IMR-90 (cell line): ENCODE measurements at regions not wholly inside any gene's neighbourhood (a gene's known extent, or its start where the extent isn't known, plus 50 kb on each side); places are given as distances from the start of the nearest gene placed in this dataset.

Experiments used
- ATAC-seq: fragments of 200-7000 bp; cut with Tn5 transposase; 2 replicates; pipeline ENCODE4 v1.9.1; 2020; ENCODE audit warnings: low read depth, mild to moderate bottlenecking, moderate library complexity
- BruUV-seq: library from RNA; stranded (reverse); fragments of 400-500 nt; replicated peaks from 2 replicates; lab custom pipeline; 2021; lab: Mats Ljungman, UMichigan
- CTCF ChIA-PET: fragments of 300-600 bp; formaldehyde crosslinking; extraction: SDS; loops from one replicate; lab custom pipeline; 2021; ENCODE audit warnings: antibody characterized with exemption; lab: Yijun Ruan, JAX
- POLR2A ChIA-PET: fragments of 300-600 bp; sonication (Branson Sonifier 250); formaldehyde crosslinking; loops from one replicate; lab custom pipeline; 2022; ENCODE audit warnings: antibody characterized with exemption; ENCODE audit not compliant: unreplicated experiment; lab: Charles Lee
- DNase-seq: peaks from one replicate; pipeline ENCODE4 v3.0.0; 2013
- H2AFZ ChIP-seq: replicated peaks from 2 replicates; pipeline ENCODE3; 2013; ENCODE audit warnings: low read length, mild to moderate bottlenecking; ENCODE audit not compliant: poor library complexity
- H2AK5ac ChIP-seq: 2 replicates; pipeline ENCODE4 v1.6.1; 2013; ENCODE audit warnings: low read depth, low read length, inconsistent platforms
- H2AK9ac ChIP-seq: replicated peaks from 2 replicates; pipeline ENCODE3; 2013; ENCODE audit warnings: mild to moderate bottlenecking, low read depth, low read length, moderate library complexity; ENCODE audit not compliant: poor library complexity
- H2BK120ac ChIP-seq: 2 replicates; pipeline ENCODE4 v1.6.1; 2013; ENCODE audit warnings: low read depth, low read length, inconsistent platforms
- H2BK15ac ChIP-seq: 3 replicates; pipeline ENCODE4 v1.6.1; 2013; ENCODE audit warnings: low read depth, low read length, inconsistent platforms
- H2BK20ac ChIP-seq: 2 replicates; pipeline ENCODE4 v1.6.1; 2013; ENCODE audit warnings: low read depth, mild to moderate bottlenecking, inconsistent platforms, low read length, moderate library complexity
- H2BK5ac ChIP-seq: 2 replicates; pipeline ENCODE4 v1.6.1; 2013; ENCODE audit warnings: mild to moderate bottlenecking, low read depth, low read length, inconsistent platforms; ENCODE audit not compliant: poor library complexity, severe bottlenecking
- H3K14ac ChIP-seq: replicated peaks from 2 replicates; pipeline ENCODE4 v1.6.1; 2013; ENCODE audit warnings: low read depth, low read length, inconsistent platforms
- H3K18ac ChIP-seq: 2 replicates; pipeline ENCODE4 v1.6.1; 2013; ENCODE audit warnings: low read depth, low read length, control low read depth
- H3K23ac ChIP-seq: 2 replicates; pipeline ENCODE4 v1.6.1; 2013; ENCODE audit warnings: low read depth, low read length, inconsistent platforms
- H3K27ac ChIP-seq: 2 replicates; pipeline ENCODE4 v1.5.1; 2013; ENCODE audit warnings: mild to moderate bottlenecking, control low read depth, low read length; ENCODE audit not compliant: insufficient read depth
- H3K27me3 ChIP-seq: 2 replicates; pipeline ENCODE4 v1.6.1; 2013; ENCODE audit warnings: low read length; ENCODE audit not compliant: control insufficient read depth, insufficient read depth
- H3K36me3 ChIP-seq: 2 replicates; pipeline ENCODE4 v1.6.1; 2013; ENCODE audit warnings: low read length, mixed read lengths; ENCODE audit not compliant: control insufficient read depth, insufficient read depth
- H3K4ac ChIP-seq: 2 replicates; pipeline ENCODE4 v1.6.1; 2013; ENCODE audit warnings: low read depth, low read length, inconsistent platforms
- H3K4me1 ChIP-seq: 2 replicates; pipeline ENCODE4 v1.6.1; 2013; ENCODE audit warnings: low read length, mixed read lengths; ENCODE audit not compliant: control insufficient read depth, insufficient read depth
- H3K4me2 ChIP-seq: 2 replicates; pipeline ENCODE4 v1.6.1; 2013; ENCODE audit warnings: low read depth, mild to moderate bottlenecking, control low read depth, low read length, moderate library complexity
- H3K4me3 ChIP-seq: 2 replicates; pipeline ENCODE4 v1.5.1; 2013; ENCODE audit warnings: low read depth, mild to moderate bottlenecking, control low read depth, low read length, moderate library complexity; ENCODE audit not compliant: insufficient read depth
- H3K56ac ChIP-seq: 2 replicates; pipeline ENCODE4 v1.6.1; 2013; ENCODE audit warnings: low read length, inconsistent platforms; ENCODE audit not compliant: insufficient read depth; ENCODE audit errors: extremely low read depth
- H3K79me1 ChIP-seq, 2 experiments: 2 replicates each; pipeline ENCODE4 v1.6.1; 2013; ENCODE audit warnings: low read length in 2 of 2, inconsistent platforms in 1 of 2, low read depth in 1 of 2
- H3K9ac ChIP-seq: 2 replicates; pipeline ENCODE4 v1.6.1; 2013; ENCODE audit warnings: low read depth, low read length, control low read depth
- H3K9me1 ChIP-seq: 2 replicates; pipeline ENCODE4 v1.6.1; 2013; ENCODE audit warnings: low read length, inconsistent platforms; ENCODE audit not compliant: insufficient read depth
- H3K9me3 ChIP-seq: 2 replicates; pipeline ENCODE4 v1.6.1; 2013; ENCODE audit warnings: low read length; ENCODE audit not compliant: control insufficient read depth, insufficient read depth
- H4K20me1 ChIP-seq: 2 replicates; pipeline ENCODE4 v1.6.1; 2013; ENCODE audit warnings: low read length, inconsistent platforms; ENCODE audit not compliant: insufficient read depth
- H4K5ac ChIP-seq: 2 replicates; pipeline ENCODE4 v1.6.1; 2013; ENCODE audit warnings: mild to moderate bottlenecking, low read depth, low read length, control low read depth
- H4K8ac ChIP-seq, 2 experiments: 2 replicates each; pipeline ENCODE4 v1.6.1; 2013; ENCODE audit warnings: low read depth in 2 of 2, low read length in 2 of 2, control low read depth in 1 of 2, inconsistent platforms in 1 of 2
- H4K91ac ChIP-seq: 2 replicates; pipeline ENCODE4 v1.6.1; 2013; ENCODE audit warnings: low read depth, low read length, inconsistent platforms; ENCODE audit not compliant: insufficient read depth
- BHLHE40 ChIP-seq: fragments of 150-350 bp; IDR thresholded peaks from 2 replicates; pipeline ENCODE4 v1.6.1; 2016; ENCODE audit warnings: mild to moderate bottlenecking, low read depth, low read length
- CHD1 ChIP-seq: IDR thresholded peaks from 2 replicates; pipeline ENCODE4 v1.6.1; 2012; ENCODE audit warnings: low read depth, low read length, improper control_type of control experiment
- FOS ChIP-seq: fragments of 150-350 bp; IDR thresholded peaks from 2 replicates; pipeline ENCODE4 v1.6.1; 2016; ENCODE audit warnings: low read depth, low read length
- MAFK ChIP-seq: IDR thresholded peaks from 2 replicates; pipeline ENCODE4 v1.6.1; 2012; ENCODE audit warnings: low read depth, low read length, improper control_type of control experiment
- MXI1 ChIP-seq: IDR thresholded peaks from 2 replicates; pipeline ENCODE4 v1.6.1; 2012; ENCODE audit warnings: low read depth, mild to moderate bottlenecking, low read length, moderate library complexity, borderline replicate concordance
- NFE2L2 ChIP-seq: fragments of 150-350 bp; IDR thresholded peaks from 2 replicates; pipeline ENCODE4 v1.6.1; 2016; ENCODE audit warnings: low read depth, mild to moderate bottlenecking, low read length
- POLR2A ChIP-seq: IDR thresholded peaks from 2 replicates; pipeline ENCODE4 v1.6.1; 2012; ENCODE audit warnings: mild to moderate bottlenecking, low read depth, low read length
- RAD21 ChIP-seq: IDR thresholded peaks from 2 replicates; pipeline ENCODE4 v1.6.1; 2012; ENCODE audit warnings: low read length, improper control_type of control experiment
- RFX5 ChIP-seq: IDR thresholded peaks from 2 replicates; pipeline ENCODE4 v1.8.0; 2012; ENCODE audit warnings: low read depth, mild to moderate bottlenecking, low read length, moderate library complexity
- WGBS, 2 experiments: methylation state at CpG; one replicate each; pipeline versions ENCODE4 v1.1.5 to v1.1.7; 2013; ENCODE audit warnings: missing lambda C conversion rate in 2 of 2; ENCODE audit not compliant: insufficient read length in 1 of 2; ENCODE audit errors: extremely low coverage in 2 of 2; 5-methylcytosine and 5-hydroxymethylcytosine counted together
- dilution Hi-C: fragments of 300-500 bp; cut with HindIII; formaldehyde crosslinking; loops from one replicate; pipeline ENCODE4 v1.14.3; 2018; ENCODE audit warnings: low sequenced_read_pairs; ENCODE audit not compliant: unreplicated experiment
- in situ Hi-C: fragments of 300-500 bp; cut with MboI; formaldehyde crosslinking; loops from 3 replicates; pipeline ENCODE4 v1.14.3; 2019; ENCODE audit warnings: low sequenced_read_pairs, inconsistent platforms, mixed read lengths
- intact Hi-C: fragments of 100-400 bp; cut with micrococcal nuclease; formaldehyde crosslinking; loops from 2 replicates; pipeline ENCODE4 v1.10.0; 2022
- TF ChIP-seq, protein P1 (sequence below): fragments of 150-350 bp; IDR thresholded peaks from 2 replicates; pipeline ENCODE4 v1.6.1; 2017; ENCODE audit warnings: mild to moderate bottlenecking, antibody characterized with exemption, low read length, low read depth
- TF ChIP-seq, protein P2 (sequence below): fragments of 150-350 bp; IDR thresholded peaks from 2 replicates; pipeline ENCODE4 v1.6.1; 2016; ENCODE audit warnings: low read depth, mild to moderate bottlenecking, low read length, moderate library complexity, borderline replicate concordance
- TF ChIP-seq, protein P3 (sequence below): conservative IDR thresholded peaks from 2 replicates; pipeline ENCODE4 v1.5.1; 2012; ENCODE audit warnings: mild to moderate bottlenecking, low read depth, low read length, improper control_type of control experiment

DNA sequence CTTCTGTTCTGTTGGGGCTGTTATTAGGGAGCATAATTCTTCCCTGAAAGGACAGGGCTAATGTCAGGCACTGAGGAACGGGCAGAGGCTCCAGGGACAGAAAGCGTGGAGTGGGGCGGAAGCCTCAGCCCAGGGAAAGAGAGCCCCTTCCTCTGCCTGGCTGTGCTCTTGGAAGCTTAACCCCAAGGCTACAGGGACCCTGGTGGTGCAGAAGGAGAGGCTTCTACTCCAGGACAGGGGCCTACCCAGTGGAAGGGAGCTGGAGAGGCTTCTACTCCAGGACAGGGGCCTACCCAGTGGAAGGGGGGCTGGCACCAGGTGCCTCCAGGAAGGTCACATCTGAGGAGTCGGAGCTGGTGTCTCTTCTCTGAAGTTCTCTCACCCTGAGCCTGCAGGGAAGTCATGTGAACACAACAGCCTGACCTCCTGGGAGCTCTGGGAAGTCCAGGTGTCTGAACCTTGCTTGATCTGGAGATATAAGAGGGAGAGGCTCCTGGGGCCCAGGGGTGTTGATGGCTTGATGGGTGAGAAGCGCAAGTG, 159.5 kb upstream of the SOX1 start:
- Histone ChIP-seq H2BK20ac (no peak overlapping the region), H3K9me1 (no peaks in the 10 kb centered on the region), H4K91ac (no peak overlapping the region), H3K18ac (no peak overlapping the region), H3K23ac (no peak overlapping the region), H4K5ac (no peak overlapping the region), H2BK15ac (no peak overlapping the region), H3K56ac (no peak overlapping the region), H3K4ac (no peak overlapping the region), H2AK5ac (no peak overlapping the region), H3K4me3 (no peak overlapping the region), H4K20me1 (no peaks in the 10 kb centered on the region), H2BK5ac (no peak overlapping the region), H3K27me3 (no peaks in the 10 kb centered on the region), H3K36me3 (no peaks in the 10 kb centered on the region), H3K79me1 (no peaks in the 10 kb centered on the region), H3K9ac (no peak overlapping the region), H2AK9ac (no peak overlapping the region), H4K8ac (no peak overlapping the region), H3K9me3 (peaks cover 60% of the 10 kb centered on the region), H3K14ac (no peak overlapping the region), H3K27ac (no peak overlapping the region), H2BK120ac (no peak overlapping the region), H3K4me2 (no peak overlapping the region), H2AFZ (no peak overlapping the region), H3K4me1 (no peaks in the 10 kb centered on the region)
- ATAC-seq (no peak), DNase-seq (no peak)
- no TSS peak for BruUV-seq
- no peak for TF ChIP-seq RFX5
- TF ChIP-seq BHLHE40 = no peak
- TF ChIP-seq, protein P1, sequence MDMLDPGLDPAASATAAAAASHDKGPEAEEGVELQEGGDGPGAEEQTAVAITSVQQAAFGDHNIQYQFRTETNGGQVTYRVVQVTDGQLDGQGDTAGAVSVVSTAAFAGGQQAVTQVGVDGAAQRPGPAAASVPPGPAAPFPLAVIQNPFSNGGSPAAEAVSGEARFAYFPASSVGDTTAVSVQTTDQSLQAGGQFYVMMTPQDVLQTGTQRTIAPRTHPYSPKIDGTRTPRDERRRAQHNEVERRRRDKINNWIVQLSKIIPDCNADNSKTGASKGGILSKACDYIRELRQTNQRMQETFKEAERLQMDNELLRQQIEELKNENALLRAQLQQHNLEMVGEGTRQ = no peak
- no peak for TF ChIP-seq NFE2L2
- TF ChIP-seq, protein P2, sequence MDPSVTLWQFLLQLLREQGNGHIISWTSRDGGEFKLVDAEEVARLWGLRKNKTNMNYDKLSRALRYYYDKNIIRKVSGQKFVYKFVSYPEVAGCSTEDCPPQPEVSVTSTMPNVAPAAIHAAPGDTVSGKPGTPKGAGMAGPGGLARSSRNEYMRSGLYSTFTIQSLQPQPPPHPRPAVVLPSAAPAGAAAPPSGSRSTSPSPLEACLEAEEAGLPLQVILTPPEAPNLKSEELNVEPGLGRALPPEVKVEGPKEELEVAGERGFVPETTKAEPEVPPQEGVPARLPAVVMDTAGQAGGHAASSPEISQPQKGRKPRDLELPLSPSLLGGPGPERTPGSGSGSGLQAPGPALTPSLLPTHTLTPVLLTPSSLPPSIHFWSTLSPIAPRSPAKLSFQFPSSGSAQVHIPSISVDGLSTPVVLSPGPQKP = no peak
- TF ChIP-seq MXI1 = no peak
- no peak for TF ChIP-seq FOS
- TF ChIP-seq RAD21 = no peak
- no peak for TF ChIP-seq MAFK
- no peak for TF ChIP-seq CHD1
- TF ChIP-seq POLR2A = no peak
- TF ChIP-seq, protein P3, sequence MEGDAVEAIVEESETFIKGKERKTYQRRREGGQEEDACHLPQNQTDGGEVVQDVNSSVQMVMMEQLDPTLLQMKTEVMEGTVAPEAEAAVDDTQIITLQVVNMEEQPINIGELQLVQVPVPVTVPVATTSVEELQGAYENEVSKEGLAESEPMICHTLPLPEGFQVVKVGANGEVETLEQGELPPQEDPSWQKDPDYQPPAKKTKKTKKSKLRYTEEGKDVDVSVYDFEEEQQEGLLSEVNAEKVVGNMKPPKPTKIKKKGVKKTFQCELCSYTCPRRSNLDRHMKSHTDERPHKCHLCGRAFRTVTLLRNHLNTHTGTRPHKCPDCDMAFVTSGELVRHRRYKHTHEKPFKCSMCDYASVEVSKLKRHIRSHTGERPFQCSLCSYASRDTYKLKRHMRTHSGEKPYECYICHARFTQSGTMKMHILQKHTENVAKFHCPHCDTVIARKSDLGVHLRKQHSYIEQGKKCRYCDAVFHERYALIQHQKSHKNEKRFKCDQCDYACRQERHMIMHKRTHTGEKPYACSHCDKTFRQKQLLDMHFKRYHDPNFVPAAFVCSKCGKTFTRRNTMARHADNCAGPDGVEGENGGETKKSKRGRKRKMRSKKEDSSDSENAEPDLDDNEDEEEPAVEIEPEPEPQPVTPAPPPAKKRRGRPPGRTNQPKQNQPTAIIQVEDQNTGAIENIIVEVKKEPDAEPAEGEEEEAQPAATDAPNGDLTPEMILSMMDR = no peak
- WGBS, 2 experiments = no CpG with 5 or more reads among the region's 5 CpGs
- ChIA-PET POLR2A (no interaction called here), CTCF (no interaction called here)
- intact Hi-C loops = no loop called here
- dilution Hi-C loops = no loop called here
- in situ Hi-C loops = no loop called here
